ENCODE measurements at regions not wholly inside any gene's neighbourhood (a gene's known extent, or its start where the extent isn't known, plus 50 kb on each side); places are given as distances from the start of the nearest gene placed in this dataset.

DNA sequence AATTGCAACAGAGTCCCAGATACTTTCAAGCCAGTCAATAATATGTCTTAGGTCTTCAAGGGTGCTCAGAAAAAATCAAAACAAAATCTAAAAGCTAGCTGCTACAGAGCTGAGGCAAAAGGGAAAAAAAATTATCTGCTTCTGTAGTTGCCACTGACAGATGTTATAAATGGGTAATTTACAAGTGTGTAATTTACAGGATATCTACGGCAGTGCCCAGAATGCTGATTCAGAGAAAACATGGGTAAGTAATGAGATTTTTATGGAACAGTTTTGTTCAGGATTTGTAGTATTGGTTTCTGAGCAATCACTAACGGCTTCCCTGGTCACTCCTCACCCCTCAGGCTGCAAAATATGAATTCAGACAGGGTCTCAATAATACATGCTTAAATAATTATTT lies 234.1 kb downstream of the GALC start:
- DNase-seq (ENCODE audit: low read depth, low spot score) = no peak
- RAD21 ChIA-PET (ENCODE audit: unreplicated experiment) = interaction anchor here (1.2 kb wide), 1 partner anchor 12 kb away, joined by 4 read pairs; no protein-coding TSS in a partner anchor
- WGBS (ENCODE audit: insufficient coverage, insufficient replicate concordance, low lambda C conversion rate, missing lambda C conversion rate) = 0% methylated on average over 2 of the region's 2 CpGs
- SMC1A ChIA-PET (ENCODE audit: uncharacterized antibody, unreplicated experiment) = interaction anchor here (1.4 kb wide), 1 partner anchor 9 kb away, joined by 3 read pairs; no protein-coding TSS in a partner anchor
- H3K4me2 ChIP-seq (ENCODE audit: control insufficient read depth, insufficient read depth) = no peak overlapping the region
- no peaks in the 10 kb centered on the region for H3K36me3 ChIP-seq (ENCODE audit: control insufficient read depth in 2 of 2, insufficient read depth in 2 of 2, low read length in 1 of 2)
- POLR2A ChIA-PET = interaction anchor here (0.6 kb wide), 1 partner anchor 197 kb away, joined by 3 read pairs; no protein-coding TSS in a partner anchor
- CTCF ChIA-PET = interaction anchor here (1.0 to 1.8 kb wide), 3 partner anchors 10 to 12 kb away, joined by 3 to 11 read pairs (median 3); no protein-coding TSS in a partner anchor
- ATAC-seq = no peak
- in situ Hi-C loops (cut with MboI) = no loop called here
- no peaks in the 10 kb centered on the region for H3K4me1 ChIP-seq (ENCODE audit: control insufficient read depth, insufficient read depth, low read length)
- FAIRE-seq = no peak
- no TSS peak for BruUV-seq (replicated peaks)
- H3K9ac ChIP-seq (ENCODE audit: control insufficient read depth, insufficient read depth, low read length) = no peak overlapping the region
- TF ChIP-seq YY1 (IDR thresholded peaks at IDR 0.05; ENCODE audit: low read depth, low read length) = no peak
- no peak for TF ChIP-seq MTA3 (IDR thresholded peaks at IDR 0.05; ENCODE audit: borderline replicate concordance, low read length)
- no peak for TF ChIP-seq TCF3 (IDR thresholded peaks at IDR 0.05; ENCODE audit: borderline replicate concordance, insufficient read depth, low read depth, low read length)
- TF ChIP-seq GABPA (IDR thresholded peaks at IDR 0.05; ENCODE audit: low read depth) = no peak
- no peak for TF ChIP-seq ZBTB33 (IDR thresholded peaks at IDR 0.05)
- no peak for TF ChIP-seq CHD4 (IDR thresholded peaks at IDR 0.05)
- no peak for TF ChIP-seq CREM (IDR thresholded peaks at IDR 0.05; ENCODE audit: low read depth)
- no peak for TF ChIP-seq SRF (IDR thresholded peaks at IDR 0.05; ENCODE audit: low read depth in 2 of 2, low read length in 2 of 2)
- H3K79me2 ChIP-seq (ENCODE audit: control insufficient read depth, insufficient read depth, low read length) = no peaks in the 10 kb centered on the region
- no peaks in the 10 kb centered on the region for H3K9me3 ChIP-seq (replicated peaks; ENCODE audit: control insufficient read depth, insufficient read depth, low read length)
- no peaks in the 10 kb centered on the region for H4K20me1 ChIP-seq (ENCODE audit: control insufficient read depth, insufficient read depth)
- H3K27me3 ChIP-seq (replicated peaks in 1 of 2; ENCODE audit: control insufficient read depth in 2 of 2, insufficient read depth in 2 of 2, low read length in 1 of 2) = no peaks in the 10 kb centered on the region
- intact Hi-C loops (cut with micrococcal nuclease; ENCODE audit: unreplicated experiment) = no loop called here
- H3K4me3 ChIP-seq = no peak overlapping the region
- H2AFZ ChIP-seq (ENCODE audit: control insufficient read depth, low read depth, low read length) = no peak overlapping the region
- no peak overlapping the region for H3K27ac ChIP-seq (ENCODE audit: control insufficient read depth, insufficient read depth)
